ENCODE measurements at regions not wholly inside any gene's neighbourhood (a gene's known extent, or its start where the extent isn't known, plus 50 kb on each side); places are given as distances from the start of the nearest gene placed in this dataset.

- H2AFZ ChIP-seq (ENCODE audit: low read depth, low read length) = no peak overlapping the region
- H3K4me2 ChIP-seq (ENCODE audit: low read length) = no peak overlapping the region
- no peak overlapping the region for H3K9ac ChIP-seq (ENCODE audit: low read length)
- no peak for TF ChIP-seq EZH2 (IDR thresholded peaks at IDR 0.05; ENCODE audit: borderline replicate concordance, insufficient read depth, low read length, poor library complexity, severe bottlenecking)
- TF ChIP-seq CTCF (IDR thresholded peaks at IDR 0.05; ENCODE audit: poor library complexity, severe bottlenecking) = no peak
- no peak for TF ChIP-seq RAD21 (conservative IDR thresholded peaks at IDR 0.05)
- TF ChIP-seq MXI1 (conservative IDR thresholded peaks at IDR 0.05; ENCODE audit: poor library complexity, severe bottlenecking) = no peak
- H3K4me3 ChIP-seq (ENCODE audit: low read length) = no peak overlapping the region
- H3K79me2 ChIP-seq (replicated peaks; ENCODE audit: insufficient read depth, low read length) = no peaks in the 10 kb centered on the region
- H3K27me3 ChIP-seq (ENCODE audit: insufficient read depth, low read depth, low read length) = no peaks in the 10 kb centered on the region
- H3K9me2 ChIP-seq (ENCODE audit: insufficient read depth, low read length) = no peaks in the 10 kb centered on the region
- no peaks in the 10 kb centered on the region for H3K36me3 ChIP-seq (ENCODE audit: insufficient read depth, low read length)
- H4K20me1 ChIP-seq (ENCODE audit: insufficient read depth) = no peaks in the 10 kb centered on the region
- no peaks in the 10 kb centered on the region for H3F3A ChIP-seq (ENCODE audit: insufficient read depth, low read length, poor library complexity, severe bottlenecking)
- no peaks in the 10 kb centered on the region for H3K9me3 ChIP-seq (ENCODE audit: low read length)
- no peak overlapping the region for H3K27ac ChIP-seq (ENCODE audit: low read length)
Measured at GRCh38 chr2:38129987-38130386, 54.0 kb upstream of the CYP1B1 start.

DNA sequence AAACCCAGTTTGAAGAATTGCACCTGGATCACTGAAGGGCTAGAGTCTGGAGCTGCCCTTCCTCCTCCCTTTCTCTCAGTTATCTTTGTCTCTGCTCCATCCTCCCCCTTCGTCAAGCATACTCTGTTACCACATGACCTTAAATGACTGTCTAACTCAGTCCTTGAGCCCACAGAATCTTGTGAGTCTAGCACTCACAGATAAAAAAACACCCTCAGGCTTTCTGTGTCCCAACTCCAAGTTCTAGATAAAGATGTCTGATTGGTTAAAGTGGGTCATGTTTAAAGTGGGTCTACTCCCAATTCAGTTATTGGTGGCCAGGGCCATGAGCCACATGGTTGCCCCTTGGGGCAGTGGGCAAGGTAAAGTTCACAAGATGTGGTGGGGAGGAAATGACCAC lies 53.5 kb upstream of the CYP1B1 start:
- Histone ChIP-seq H3K9ac (ENCODE audit: low read length) (no peak overlapping the region), H3K79me2 (replicated peaks; ENCODE audit: insufficient read depth, low read length) (no peaks in the 10 kb centered on the region), H3K27ac (ENCODE audit: low read length) (no peak overlapping the region), H2AFZ (ENCODE audit: low read depth, low read length) (no peak overlapping the region), H3K9me3 (ENCODE audit: low read length) (no peaks in the 10 kb centered on the region), H3K4me2 (ENCODE audit: low read length) (no peak overlapping the region), H3K27me3 (ENCODE audit: insufficient read depth, low read depth, low read length) (no peaks in the 10 kb centered on the region), H3K9me2 (ENCODE audit: insufficient read depth, low read length) (no peaks in the 10 kb centered on the region), H3K36me3 (ENCODE audit: insufficient read depth, low read length) (no peaks in the 10 kb centered on the region), H3F3A (ENCODE audit: insufficient read depth, low read length, poor library complexity, severe bottlenecking) (no peaks in the 10 kb centered on the region), H4K20me1 (ENCODE audit: insufficient read depth) (no peaks in the 10 kb centered on the region), H3K4me3 (ENCODE audit: low read length) (no peak overlapping the region)
- TF ChIP-seq EZH2 (IDR thresholded peaks at IDR 0.05; ENCODE audit: borderline replicate concordance, insufficient read depth, low read length, poor library complexity, severe bottlenecking) = no peak
- no peak for TF ChIP-seq CTCF (IDR thresholded peaks at IDR 0.05; ENCODE audit: poor library complexity, severe bottlenecking)
- TF ChIP-seq SMC3 (conservative IDR thresholded peaks at IDR 0.05; ENCODE audit: poor library complexity) = no peak
- no peak for TF ChIP-seq POLR2AphosphoS5 (IDR thresholded peaks at IDR 0.05)
- TF ChIP-seq EP300 (conservative IDR thresholded peaks at IDR 0.05; ENCODE audit: poor library complexity, severe bottlenecking) = no peak
- no peak for TF ChIP-seq RAD21 (conservative IDR thresholded peaks at IDR 0.05)
- TF ChIP-seq MXI1 (conservative IDR thresholded peaks at IDR 0.05; ENCODE audit: poor library complexity, severe bottlenecking) = no peak
- TF ChIP-seq TAF1 (IDR thresholded peaks at IDR 0.05; ENCODE audit: low read depth) = no peak
- no peak for TF ChIP-seq REST (IDR thresholded peaks at IDR 0.05; ENCODE audit: borderline replicate concordance)
